22Rv1 (cell line): ENCODE measurements at regions not wholly inside any gene's neighbourhood (a gene's known extent, or its start where the extent isn't known, plus 50 kb on each side); places are given as distances from the start of the nearest gene placed in this dataset.

Source experiments
- H3K27ac ChIP-seq: fragments of 450-650 bp; 2 replicates; pipeline ENCODE4 v1.5.1; 2017
- ZFX ChIP-seq: fragments of 450-650 bp; IDR thresholded peaks from 2 replicates; pipeline ENCODE4 v1.6.1; 2017; ENCODE audit warnings: antibody characterized with exemption, borderline replicate concordance
- TF ChIP-seq, protein P1 (sequence below): fragments of 450-650 bp; IDR thresholded peaks from 2 replicates; pipeline ENCODE4 v1.5.1; 2017; ENCODE audit warnings: mild to moderate bottlenecking

DNA sequence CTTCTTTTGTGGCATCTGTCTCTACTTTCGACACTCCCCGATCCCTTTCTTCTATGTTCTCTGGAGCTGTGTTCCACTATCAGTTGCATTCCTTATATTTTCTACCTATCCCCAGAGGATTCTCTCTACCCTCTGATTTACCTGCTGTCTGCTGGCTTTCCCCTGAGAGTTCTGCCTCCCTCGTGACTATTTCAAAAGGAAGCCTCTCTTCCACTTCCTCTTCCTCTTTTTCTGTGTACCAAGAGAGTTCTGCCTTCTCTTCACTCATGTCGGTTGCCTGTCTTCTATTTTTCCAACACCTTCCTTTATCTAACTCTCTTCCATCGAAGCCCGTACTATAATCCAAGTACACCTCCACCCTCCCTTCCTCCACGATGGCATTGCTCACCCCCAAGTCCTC is 631.7 kb downstream of the SMARCA1 start:
- no peak for TF ChIP-seq ZFX
- TF ChIP-seq, protein P1, sequence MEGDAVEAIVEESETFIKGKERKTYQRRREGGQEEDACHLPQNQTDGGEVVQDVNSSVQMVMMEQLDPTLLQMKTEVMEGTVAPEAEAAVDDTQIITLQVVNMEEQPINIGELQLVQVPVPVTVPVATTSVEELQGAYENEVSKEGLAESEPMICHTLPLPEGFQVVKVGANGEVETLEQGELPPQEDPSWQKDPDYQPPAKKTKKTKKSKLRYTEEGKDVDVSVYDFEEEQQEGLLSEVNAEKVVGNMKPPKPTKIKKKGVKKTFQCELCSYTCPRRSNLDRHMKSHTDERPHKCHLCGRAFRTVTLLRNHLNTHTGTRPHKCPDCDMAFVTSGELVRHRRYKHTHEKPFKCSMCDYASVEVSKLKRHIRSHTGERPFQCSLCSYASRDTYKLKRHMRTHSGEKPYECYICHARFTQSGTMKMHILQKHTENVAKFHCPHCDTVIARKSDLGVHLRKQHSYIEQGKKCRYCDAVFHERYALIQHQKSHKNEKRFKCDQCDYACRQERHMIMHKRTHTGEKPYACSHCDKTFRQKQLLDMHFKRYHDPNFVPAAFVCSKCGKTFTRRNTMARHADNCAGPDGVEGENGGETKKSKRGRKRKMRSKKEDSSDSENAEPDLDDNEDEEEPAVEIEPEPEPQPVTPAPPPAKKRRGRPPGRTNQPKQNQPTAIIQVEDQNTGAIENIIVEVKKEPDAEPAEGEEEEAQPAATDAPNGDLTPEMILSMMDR = no peak
- H3K27ac ChIP-seq = no peak overlapping the region

DNA sequence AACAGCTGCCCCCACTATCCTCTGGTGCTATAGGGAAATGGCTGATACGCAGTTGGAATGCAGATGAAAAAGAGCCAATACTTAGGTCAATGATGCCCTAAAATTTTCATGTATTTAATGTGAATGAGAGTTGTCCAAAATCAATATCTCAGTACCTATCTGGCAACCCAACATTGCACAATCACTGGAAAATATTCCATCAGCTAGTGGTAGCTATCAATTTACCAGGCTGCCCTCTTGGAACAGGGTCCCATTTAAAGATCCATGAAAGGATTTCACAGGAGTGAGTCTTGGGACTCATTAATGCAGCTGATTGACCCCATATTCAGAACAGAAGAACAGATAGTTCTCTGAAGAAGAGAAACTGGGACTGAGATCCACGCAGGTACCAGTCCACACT is 638.9 kb downstream of the SMARCA1 start:
- no peak for TF ChIP-seq ZFX
- TF ChIP-seq, protein P1 = no peak
- no peak overlapping the region for H3K27ac ChIP-seq

DNA sequence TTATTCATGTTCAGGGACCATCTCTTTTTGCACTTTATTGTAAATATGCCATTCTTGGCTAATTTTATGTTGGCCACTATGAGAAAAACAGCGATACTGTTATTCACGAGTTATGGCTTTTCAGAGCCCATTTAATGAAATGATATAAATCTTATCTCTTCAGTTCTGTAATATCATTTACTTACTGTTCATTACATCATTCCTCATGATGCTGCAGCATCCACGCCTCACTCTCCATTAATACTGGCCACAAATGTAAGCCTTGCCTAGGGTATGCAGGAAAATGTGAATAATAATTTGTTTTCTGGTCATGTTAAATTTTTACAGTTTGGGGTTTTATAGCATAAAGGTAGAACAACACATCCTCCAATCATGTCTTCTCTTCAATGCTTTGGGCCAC is 639.6 kb downstream of the SMARCA1 start:
- TF ChIP-seq, protein P1 = no peak
- TF ChIP-seq ZFX = no peak
- no peak overlapping the region for H3K27ac ChIP-seq

DNA sequence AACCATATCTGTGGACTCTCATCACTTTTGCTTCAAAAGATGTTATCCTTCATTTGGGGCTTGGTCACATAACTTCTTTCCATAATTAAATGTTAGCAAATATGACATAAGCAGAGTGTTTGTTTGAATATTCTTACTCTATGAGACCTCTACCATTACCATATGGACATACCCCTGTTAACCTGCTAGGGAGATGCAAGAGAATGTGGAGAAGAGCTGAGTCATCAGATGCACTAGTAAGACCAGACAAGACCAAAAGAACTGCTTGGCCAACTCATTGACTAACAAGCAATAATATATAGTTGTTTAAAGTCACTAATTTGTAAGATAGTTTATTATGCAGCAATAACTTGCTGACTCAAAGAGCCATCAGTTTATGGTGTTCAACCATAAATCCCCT is 652.9 kb downstream of the SMARCA1 start:
- H3K27ac ChIP-seq = no peak overlapping the region
- TF ChIP-seq, protein P1 = no peak
- TF ChIP-seq ZFX = no peak

- H3K27ac ChIP-seq = no peak overlapping the region
- TF ChIP-seq, protein P1 = no peak
- TF ChIP-seq ZFX = no peak
Measured at GRCh38 chrX:128862557-128862956, 660.7 kb downstream of the SMARCA1 start.

DNA sequence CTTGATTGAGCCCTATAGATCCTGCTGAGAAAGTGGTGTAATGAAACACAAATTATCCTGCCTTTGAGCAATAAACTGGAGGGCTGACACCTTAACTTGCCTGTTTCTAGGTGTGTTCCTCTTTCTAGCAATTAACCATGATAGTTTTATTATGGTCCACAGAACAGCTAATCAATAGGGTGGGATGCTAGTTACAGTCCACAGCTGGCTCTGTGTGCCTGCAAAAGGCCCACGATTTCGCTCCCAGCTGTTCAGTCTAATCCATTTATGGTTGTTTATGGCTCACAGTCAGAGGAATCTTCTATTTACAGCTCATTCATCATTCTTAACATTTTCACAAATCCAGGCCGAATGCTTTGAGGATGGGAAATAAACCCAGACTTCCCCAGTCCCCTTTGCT is 674.9 kb downstream of the SMARCA1 start:
- no peak overlapping the region for H3K27ac ChIP-seq
- TF ChIP-seq, protein P1 = no peak
- no peak for TF ChIP-seq ZFX

- TF ChIP-seq, protein P1 = no peak
- no peak for TF ChIP-seq ZFX
- no peak overlapping the region for H3K27ac ChIP-seq
Measured at GRCh38 chrX:128846385-128846784, 676.9 kb downstream of the SMARCA1 start.
